K562 (cell line): ENCODE measurements at regions not wholly inside any gene's neighbourhood (a gene's known extent, or its start where the extent isn't known, plus 50 kb on each side); places are given as distances from the start of the nearest gene placed in this dataset.

Source experiments
- ATAC-seq: fragments of 200-7000 bp; cut with Tn5 transposase; 3 replicates; pipeline ENCODE4 v1.9.1; 2020; ENCODE audit warnings: moderate library complexity
- BruUV-seq: library from RNA; stranded (reverse); fragments of 400-500 nt; replicated peaks from 2 replicates; lab custom pipeline; 2021; lab: Mats Ljungman, UMichigan
- CTCF ChIA-PET: fragments of 300-600 bp; formaldehyde crosslinking; extraction: SDS; loops from one replicate; lab custom pipeline; 2021; ENCODE audit warnings: low intra/inter-chr PET ratio; lab: Yijun Ruan, JAX
- POLR2A ChIA-PET: fragments of 300-600, 350-650 bp; sonication (Branson Sonifier 250); formaldehyde crosslinking; extraction: SDS; loops from one replicate; lab custom pipeline; 2021; ENCODE audit warnings: antibody characterized with exemption, inconsistent platforms; lab: Yijun Ruan, JAX
- DNase-seq, 4 experiments: peaks; one replicate each; pipeline versions ENCODE4 v3.0.0 to v3.0.0-alpha.2; 2011 to 2018; ENCODE audit warnings: low spot score in 3 of 4, mixed read lengths in 3 of 4; ENCODE audit errors: extremely low read depth in 1 of 4
- FAIRE-seq: peaks from 2 replicates; lab custom pipeline; 2011; peaks lifted over from hg19 to GRCh38; lab: Jason Lieb, UNC
- H2AFZ ChIP-seq: 2 replicates; pipeline ENCODE4 v1.6.0; 2011; ENCODE audit warnings: low read depth, low read length, control low read depth, inconsistent platforms
- H3K27ac ChIP-seq: fragments of 200-600 bp; 3 replicates; pipeline ENCODE4 v1.8.0; 2011; ENCODE audit warnings: low read depth, mild to moderate bottlenecking, control low read depth, inconsistent platforms, low read length, moderate library complexity, mixed read lengths; ENCODE audit errors: extremely low read depth
- H3K27me3 ChIP-seq, 2 experiments: fragments of 300-600 bp in 1 of 2; 2 replicates in 1 of 2; 3 replicates in 1 of 2; pipeline versions ENCODE4 v1.6.0 to v1.8.0; 2011; ENCODE audit warnings: inconsistent platforms in 2 of 2, low read length in 2 of 2, mild to moderate bottlenecking in 1 of 2, mixed read lengths in 1 of 2, moderate library complexity in 1 of 2; ENCODE audit not compliant: control insufficient read depth in 2 of 2, insufficient read depth in 2 of 2
- H3K36me3 ChIP-seq: fragments of 300-600 bp; 3 replicates; pipeline ENCODE4 v1.8.0; 2011; ENCODE audit warnings: mild to moderate bottlenecking, low read length, inconsistent platforms; ENCODE audit not compliant: control insufficient read depth, insufficient read depth
- H3K4me1 ChIP-seq, 2 experiments: fragments of 200-600 bp in 1 of 2; replicated peaks in 1 of 2; 2 replicates in 1 of 2; 3 replicates in 1 of 2; pipeline versions ENCODE4 v1.5.1 to v1.8.0; 2011; ENCODE audit warnings: inconsistent platforms in 2 of 2, low read length in 2 of 2, mild to moderate bottlenecking in 1 of 2, mixed read lengths in 1 of 2, moderate library complexity in 1 of 2; ENCODE audit not compliant: control insufficient read depth in 2 of 2, insufficient read depth in 2 of 2
- H3K4me2 ChIP-seq: 2 replicates; pipeline ENCODE4 v1.6.1; 2011; ENCODE audit warnings: low read length, control low read depth, inconsistent platforms, mixed read lengths; ENCODE audit not compliant: insufficient read depth
- H3K4me3 ChIP-seq: fragments of 200-600 bp; sonication (generic), shearing (Covaris generic); 2 replicates; pipeline ENCODE4 v1.5.1; 2016; ENCODE audit warnings: control low read depth, inconsistent platforms
- H3K79me2 ChIP-seq: fragments of 200-600 bp; 3 replicates; pipeline ENCODE4 v1.8.0; 2011; ENCODE audit warnings: low read length, inconsistent platforms; ENCODE audit not compliant: control insufficient read depth, insufficient read depth
- H3K9ac ChIP-seq, 2 experiments: 2 replicates each; pipeline versions ENCODE4 v1.6.0 to v1.6.1; 2011; ENCODE audit warnings: low read depth in 2 of 2, low read length in 2 of 2, control low read depth in 1 of 2, inconsistent platforms in 1 of 2, mild to moderate bottlenecking in 1 of 2, mixed read lengths in 1 of 2; ENCODE audit not compliant: insufficient read depth in 1 of 2
- H3K9me1 ChIP-seq: one replicate; pipeline ENCODE4 v1.6.0; 2011; ENCODE audit warnings: inconsistent platforms, mild to moderate bottlenecking, low read length, moderate library complexity; ENCODE audit not compliant: control insufficient read depth, insufficient read depth
- H3K9me3 ChIP-seq: replicated peaks from 2 replicates; pipeline ENCODE4 v1.5.1; 2011; ENCODE audit warnings: low read depth, low read length, inconsistent platforms; ENCODE audit not compliant: control insufficient read depth, insufficient read depth
- H4K20me1 ChIP-seq: replicated peaks from 2 replicates; pipeline ENCODE4 v1.6.1; 2011; ENCODE audit warnings: low read length, inconsistent platforms, mixed read lengths; ENCODE audit not compliant: control insufficient read depth, insufficient read depth
- CTCF ChIP-seq, 3 experiments: IDR thresholded peaks in 2 of 3; conservative IDR thresholded peaks in 1 of 3; 2 replicates each; pipeline ENCODE4 v1.5.1; 2011 to 2012; ENCODE audit warnings: low read length in 3 of 3, mild to moderate bottlenecking in 3 of 3, control low read depth in 2 of 3, improper control_type of control experiment in 1 of 3, inconsistent platforms in 1 of 3, low read depth in 1 of 3, mixed read lengths in 1 of 3, moderate library complexity in 1 of 3; ENCODE audit not compliant: insufficient read depth in 2 of 3
- FOXK2 ChIP-seq, 2 experiments: fragments of 450-650 bp; IDR thresholded peaks in 1 of 2; conservative IDR thresholded peaks in 1 of 2; 2 replicates each; pipeline ENCODE4 v1.6.1; 2016; ENCODE audit warnings: low read depth in 2 of 2, mild to moderate bottlenecking in 1 of 2
- HMG20B ChIP-seq: fragments of 250-450 bp; sonication (Bioruptor Pico); IDR thresholded peaks from 2 replicates; pipeline ENCODE4 v1.5.0; 2021; ENCODE audit warnings: mild to moderate bottlenecking
- MXI1 ChIP-seq: IDR thresholded peaks from 2 replicates; pipeline ENCODE4 v1.6.1; 2011; ENCODE audit warnings: low read depth, mild to moderate bottlenecking, improper control_type of control experiment, low read length
- RAD21 ChIP-seq, 2 experiments: fragments of 250-450 bp in 1 of 2; fragments of 450-650 bp in 1 of 2; sonication (Bioruptor Pico) in 1 of 2; formaldehyde crosslinking in 1 of 2; IDR thresholded peaks in 1 of 2; conservative IDR thresholded peaks in 1 of 2; 2 replicates each; pipeline versions ENCODE4 v1.4.0 to v1.8.0; 2020 to 2022; ENCODE audit warnings: mild to moderate bottlenecking in 2 of 2, moderate library complexity in 1 of 2
- RBM25 ChIP-seq: fragments of 200-400 bp; formaldehyde crosslinking; IDR thresholded peaks from 2 replicates; pipeline ENCODE4 v1.6.1; 2018; ENCODE audit warnings: low read length, low read depth, moderate library complexity; ENCODE audit not compliant: severe bottlenecking
- REST ChIP-seq, 2 experiments: fragments of 450-650 bp; formaldehyde crosslinking in 1 of 2; IDR thresholded peaks; 2 replicates each; pipeline versions ENCODE4 v1.4.0 to v1.6.1; 2014 to 2020; ENCODE audit warnings: mild to moderate bottlenecking in 2 of 2, borderline replicate concordance in 1 of 2, low read depth in 1 of 2
- TFE3 ChIP-seq: fragments of 450-650 bp; formaldehyde crosslinking; IDR thresholded peaks from 2 replicates; pipeline ENCODE4 v1.4.0; 2020; ENCODE audit warnings: mild to moderate bottlenecking, mixed read lengths
- WGBS: fragments of 100-300 bp; shearing (Covaris generic); methylation state at CpG from one replicate; pipeline ENCODE4 v1.1.6; 2016; ENCODE audit warnings: low coverage, mixed read lengths; ENCODE audit not compliant: insufficient coverage; ENCODE audit errors: missing lambda C conversion rate; 5-methylcytosine and 5-hydroxymethylcytosine counted together
- in situ Hi-C: fragments of 300-500 bp; cut with MboI; formaldehyde crosslinking; loops from 4 replicates; pipeline ENCODE4 v1.15.0; 2018; ENCODE audit warnings: inconsistent platforms, mixed read lengths
- intact Hi-C: fragments of 100-400 bp; cut with micrococcal nuclease; formaldehyde crosslinking; loops from 2 replicates; pipeline ENCODE4 v1.14.2; 2022

GRCh38 chr11:32487270-32487669 lies 51.9 kb upstream of the WT1 start:
- Histone ChIP-seq H3K9me3 (no peaks in the 10 kb centered on the region), H3K27ac (no peak overlapping the region), H3K9me1 (no peaks in the 10 kb centered on the region), H4K20me1 (no peaks in the 10 kb centered on the region), H3K27me3 (peaks cover 0 to 13% of the 10 kb centered on the region in 2 experiments; a peak in 3 of 5 replicates), H3K79me2 (no peaks in the 10 kb centered on the region), H3K9ac (no peak overlapping the region), H3K4me1 (no peaks in the 10 kb centered on the region; a peak in 1 of 5 replicates), H2AFZ (no peak overlapping the region), H3K4me3 (no peak overlapping the region), H3K4me2 (no peak overlapping the region), H3K36me3 (no peaks in the 10 kb centered on the region)
- BruUV-seq = no TSS peak
- FAIRE-seq (peak; percentile 65), ATAC-seq (peak; percentile 97), DNase-seq (peak; percentile 36 to 58 (median 42))
- TF ChIP-seq TFE3 (no peak), RAD21 (CRISPR knock-in tag; conservative IDR thresholded peaks at IDR 0.05 in 1 of 2, IDR thresholded peaks at IDR 0.05 in 1 of 2) (peak in 1 of 2 experiments; percentile 39; a peak in 2 of 4 replicates), REST (IDR thresholded peaks at IDR 0.05; ENCODE audit: borderline replicate concordance) (peak; percentile 13; the same call in 1 of the 2 replicates), REST (CRISPR knock-in tag; IDR thresholded peaks at IDR 0.05; ENCODE audit: low read depth) (no peak), MXI1 (no peak), HMG20B (no peak), RBM25 (no peak), FOXK2 (conservative IDR thresholded peaks at IDR 0.05 in 1 of 2, IDR thresholded peaks at IDR 0.05 in 1 of 2; ENCODE audit: low read depth in 2 of 2) (no peak), CTCF (IDR thresholded peaks at IDR 0.05 in 2 of 3, conservative IDR thresholded peaks at IDR 0.05 in 1 of 3; ENCODE audit: insufficient read depth in 2 of 3, low read depth in 1 of 3, low read length in 3 of 3) (peak; percentile 46 to 57 (median 48))
- WGBS = 31% methylated on average over 3 of the region's 3 CpGs
- in situ Hi-C loops (no loop called here), intact Hi-C loops (no loop called here)
- CTCF ChIA-PET = no interaction called here
- POLR2A ChIA-PET = no interaction called here
